ENCODE measurements at regions not wholly inside any gene's neighbourhood (a gene's known extent, or its start where the extent isn't known, plus 50 kb on each side); places are given as distances from the start of the nearest gene placed in this dataset.
"Not testable (repeated sequence)": the region's sequence is repeated elsewhere in the genome, so short reads cannot be mapped to it uniquely, and the experiment has no call there.

GRCh38 chr5:162801235-162801634, 636.2 kb upstream of the CCNG1 start:
- Histone ChIP-seq H3K9me3 (no peaks in the 10 kb centered on the region), H3K4me3 (no peak overlapping the region), H3K36me3 (no peaks in the 10 kb centered on the region), H3K27me3 (no peaks in the 10 kb centered on the region), H3K27ac (no peak overlapping the region), H3K4me1 (no peaks in the 10 kb centered on the region)
- DNase-seq (ENCODE audit: low spot score in 2 of 2), result no peak
- intact Hi-C loops (cut with DNase I), result no loop called here
- no peak for TF ChIP-seq CTCF (IDR thresholded peaks at IDR 0.05)

- intact Hi-C loops (cut with DNase I), result no loop called here
- no peak for TF ChIP-seq CTCF (IDR thresholded peaks at IDR 0.05)
Measured at GRCh38 chr5:162806195-162806594, 631.2 kb upstream of the CCNG1 start.

GRCh38 chr5:162811071-162811470, 626.3 kb upstream of the CCNG1 start:
- DNase-seq (ENCODE audit: low spot score in 2 of 2), result no peak
- intact Hi-C loops (cut with DNase I), result no loop called here

More at GRCh38 chr5:162806195-162806594, 631.2 kb upstream of the CCNG1 start:
- no peaks in the 10 kb centered on the region for H3K9me3 ChIP-seq
- no peaks in the 10 kb centered on the region for H3K27me3 ChIP-seq
- no peaks in the 10 kb centered on the region for H3K4me1 ChIP-seq
- H3K27ac ChIP-seq, result no peak overlapping the region
- H3K4me3 ChIP-seq, result no peak overlapping the region
- H3K36me3 ChIP-seq, result no peaks in the 10 kb centered on the region
- DNase-seq (ENCODE audit: low spot score in 2 of 2), result no peak

GRCh38 chr5:162816816-162817215, 620.6 kb upstream of the CCNG1 start:
- H3K36me3 ChIP-seq, result no peaks in the 10 kb centered on the region
- no peaks in the 10 kb centered on the region for H3K9me3 ChIP-seq
- no peak overlapping the region for H3K4me3 ChIP-seq
- intact Hi-C loops (cut with DNase I), result no loop called here
- no peak overlapping the region for H3K27ac ChIP-seq
- no peak for TF ChIP-seq CTCF (IDR thresholded peaks at IDR 0.05)
- H3K4me1 ChIP-seq, result no peaks in the 10 kb centered on the region
- no peak for DNase-seq (ENCODE audit: low spot score in 2 of 2)
- H3K27me3 ChIP-seq, result no peaks in the 10 kb centered on the region

More at GRCh38 chr5:162811071-162811470, 626.3 kb upstream of the CCNG1 start:
- Histone ChIP-seq H3K27ac (no peak overlapping the region), H3K9me3 (no peaks in the 10 kb centered on the region), H3K27me3 (no peaks in the 10 kb centered on the region), H3K4me1 (no peaks in the 10 kb centered on the region), H3K36me3 (no peaks in the 10 kb centered on the region), H3K4me3 (no peak overlapping the region)
- no peak for TF ChIP-seq CTCF (IDR thresholded peaks at IDR 0.05)

- Histone ChIP-seq H3K9me3 (no peaks in the 10 kb centered on the region), H3K27me3 (no peaks in the 10 kb centered on the region), H3K36me3 (no peaks in the 10 kb centered on the region), H3K27ac (no peak overlapping the region), H3K4me3 (no peak overlapping the region), H3K4me1 (no peaks in the 10 kb centered on the region)
- TF ChIP-seq CTCF (IDR thresholded peaks at IDR 0.05), result no peak
- no peak for DNase-seq (ENCODE audit: low spot score in 2 of 2)
- intact Hi-C loops (cut with DNase I), result no loop called here
Measured at GRCh38 chr5:162817364-162817763, 620.0 kb upstream of the CCNG1 start.

GRCh38 chr5:162821664-162822063, 615.7 kb upstream of the CCNG1 start:
- H3K4me1 ChIP-seq; intact Hi-C loops (cut with DNase I); H3K9me3 ChIP-seq; H3K27me3 ChIP-seq; H3K36me3 ChIP-seq; H3K4me3 ChIP-seq; H3K27ac ChIP-seq; DNase-seq (ENCODE audit: low spot score in 2 of 2): not testable (repeated sequence)
